GM12872 (cell line): ENCODE measurements at regions not wholly inside any gene's neighbourhood (a gene's known extent, or its start where the extent isn't known, plus 50 kb on each side); places are given as distances from the start of the nearest gene placed in this dataset.

Experiments used
- CTCF ChIP-seq: IDR thresholded peaks from 3 replicates; pipeline ENCODE4 v1.5.1; 2011; ENCODE audit warnings: low read depth, mild to moderate bottlenecking, low read length, moderate library complexity; ENCODE audit not compliant: insufficient read depth

GRCh38 chr10:112883360-112884178 lies 66.5 kb upstream of the TCF7L2 start:
- TF ChIP-seq CTCF: no peak

- TF ChIP-seq CTCF: no peak
Measured at GRCh38 chr10:112884179-112884504, 65.9 kb upstream of the TCF7L2 start.

- TF ChIP-seq CTCF: no peak
Measured at GRCh38 chr10:112886463-112886862, 63.6 kb upstream of the TCF7L2 start.

- TF ChIP-seq CTCF: no peak
Measured at GRCh38 chr10:112887968-112888367, 62.1 kb upstream of the TCF7L2 start.

GRCh38 chr10:112895292-112895691 lies 54.8 kb upstream of the TCF7L2 start:
- TF ChIP-seq CTCF: no peak

GRCh38 chr10:112896273-112896672 lies 53.8 kb upstream of the TCF7L2 start:
- no peak for TF ChIP-seq CTCF

GRCh38 chr10:112896722-112897121 lies 53.3 kb upstream of the TCF7L2 start:
- no peak for TF ChIP-seq CTCF
